ENCODE measurements at regions not wholly inside any gene's neighbourhood (a gene's known extent, or its start where the extent isn't known, plus 50 kb on each side); places are given as distances from the start of the nearest gene placed in this dataset.

- Mint-ChIP-seq H3K36me3 (ENCODE audit: low read depth, unreplicated experiment) (peaks cover 3% of the 10 kb centered on the region), H3K27ac (ENCODE audit: unreplicated experiment) (no peak overlapping the region), H3K4me1 (ENCODE audit: low read depth, unreplicated experiment) (no peaks in the 10 kb centered on the region), H3K9me3 (ENCODE audit: unreplicated experiment) (peaks cover 24% of the 10 kb centered on the region), H3K4me3 (ENCODE audit: unreplicated experiment) (no peak overlapping the region), H3K27me3 (ENCODE audit: low read depth, unreplicated experiment) (no peaks in the 10 kb centered on the region)
- H3K36me3 ChIP-seq (ENCODE audit: insufficient read depth, low read length) = no peaks in the 10 kb centered on the region
- H3K4me3 ChIP-seq (ENCODE audit: insufficient read depth, low read depth, low read length) = no peak overlapping the region
- TF ChIP-seq EZH2 (IDR thresholded peaks at IDR 0.05; ENCODE audit: insufficient read depth, low read length) (no peak), CTCF (IDR thresholded peaks at IDR 0.05; ENCODE audit: insufficient read depth, low read depth, low read length) (no peak)
- DNase-seq (ENCODE audit: low read depth) (peak; percentile 66), FAIRE-seq (peak; percentile 93)
- H3K4me1 ChIP-seq (ENCODE audit: insufficient read depth, low read length) = no peaks in the 10 kb centered on the region
- no peak overlapping the region for H2AFZ ChIP-seq (ENCODE audit: low read depth, low read length)
- H3K9me3 ChIP-seq (ENCODE audit: insufficient read depth, low read depth, low read length) = peaks cover 13% of the 10 kb centered on the region
- H3K79me2 ChIP-seq (ENCODE audit: insufficient read depth, low read length) = no peaks in the 10 kb centered on the region
- H3K4me2 ChIP-seq (ENCODE audit: low read length) = no peak overlapping the region
- H3K27ac ChIP-seq (ENCODE audit: low read depth, low read length) = no peak overlapping the region
- H4K20me1 ChIP-seq (ENCODE audit: insufficient read depth, low read length) = no peaks in the 10 kb centered on the region
- no peaks in the 10 kb centered on the region for H3K27me3 ChIP-seq (ENCODE audit: insufficient read depth, low read length)
- no peak overlapping the region for H3K9ac ChIP-seq (ENCODE audit: low read length)
Measured at GRCh38 chr5:111641533-111642233, 115.3 kb downstream of the NREP start.

GRCh38 chr5:111639912-111640311, 117.1 kb downstream of the NREP start:
- H3K9me3 Mint-ChIP-seq (ENCODE audit: unreplicated experiment) = peaks cover 27% of the 10 kb centered on the region
- no peak overlapping the region for H3K27ac Mint-ChIP-seq (ENCODE audit: unreplicated experiment)
- H3K9me3 ChIP-seq (ENCODE audit: insufficient read depth, low read depth, low read length) = peaks cover 13% of the 10 kb centered on the region
- peaks cover 3% of the 10 kb centered on the region for H3K36me3 Mint-ChIP-seq (ENCODE audit: low read depth, unreplicated experiment)
- FAIRE-seq = no peak
- no peaks in the 10 kb centered on the region for H4K20me1 ChIP-seq (ENCODE audit: insufficient read depth, low read length)
- TF ChIP-seq CTCF (IDR thresholded peaks at IDR 0.05; ENCODE audit: insufficient read depth, low read depth, low read length) (no peak), EZH2 (IDR thresholded peaks at IDR 0.05; ENCODE audit: insufficient read depth, low read length) (no peak)
- no peak overlapping the region for H3K27ac ChIP-seq (ENCODE audit: low read depth, low read length)
- no peaks in the 10 kb centered on the region for H3K79me2 ChIP-seq (ENCODE audit: insufficient read depth, low read length)
- H3K27me3 Mint-ChIP-seq (ENCODE audit: low read depth, unreplicated experiment) = no peaks in the 10 kb centered on the region
- no peak for DNase-seq (ENCODE audit: low read depth)
- no peaks in the 10 kb centered on the region for H3K36me3 ChIP-seq (ENCODE audit: insufficient read depth, low read length)
- no peak overlapping the region for H3K4me3 Mint-ChIP-seq (ENCODE audit: unreplicated experiment)
- no peaks in the 10 kb centered on the region for H3K4me1 Mint-ChIP-seq (ENCODE audit: low read depth, unreplicated experiment)
- H3K4me3 ChIP-seq (ENCODE audit: insufficient read depth, low read depth, low read length) = no peak overlapping the region
- H3K27me3 ChIP-seq (ENCODE audit: insufficient read depth, low read length) = no peaks in the 10 kb centered on the region
- H3K9ac ChIP-seq (ENCODE audit: low read length) = no peak overlapping the region
- no peaks in the 10 kb centered on the region for H3K4me1 ChIP-seq (ENCODE audit: insufficient read depth, low read length)
- no peak overlapping the region for H3K4me2 ChIP-seq (ENCODE audit: low read length)
- H2AFZ ChIP-seq (ENCODE audit: low read depth, low read length) = no peak overlapping the region

GRCh38 chr5:111636736-111637135, 120.3 kb downstream of the NREP start:
- H3K27me3 Mint-ChIP-seq (ENCODE audit: low read depth, unreplicated experiment) = no peaks in the 10 kb centered on the region
- no peak overlapping the region for H2AFZ ChIP-seq (ENCODE audit: low read depth, low read length)
- no peak for DNase-seq (ENCODE audit: low read depth)

More at GRCh38 chr5:111636736-111637135, 120.3 kb downstream of the NREP start:
- no peak for FAIRE-seq
- Histone ChIP-seq H3K9me3 (ENCODE audit: insufficient read depth, low read depth, low read length) (peaks cover 13% of the 10 kb centered on the region), H3K4me2 (ENCODE audit: low read length) (no peak overlapping the region), H3K36me3 (ENCODE audit: insufficient read depth, low read length) (no peaks in the 10 kb centered on the region), H3K27me3 (ENCODE audit: insufficient read depth, low read length) (no peaks in the 10 kb centered on the region), H3K4me3 (ENCODE audit: insufficient read depth, low read depth, low read length) (no peak overlapping the region), H3K9ac (ENCODE audit: low read length) (no peak overlapping the region), H4K20me1 (ENCODE audit: insufficient read depth, low read length) (no peaks in the 10 kb centered on the region), H3K79me2 (ENCODE audit: insufficient read depth, low read length) (no peaks in the 10 kb centered on the region), H3K27ac (ENCODE audit: low read depth, low read length) (no peak overlapping the region), H3K4me1 (ENCODE audit: insufficient read depth, low read length) (no peaks in the 10 kb centered on the region)
- Mint-ChIP-seq H3K4me3 (ENCODE audit: unreplicated experiment) (no peak overlapping the region), H3K36me3 (ENCODE audit: low read depth, unreplicated experiment) (peaks cover 3% of the 10 kb centered on the region), H3K27ac (ENCODE audit: unreplicated experiment) (no peak overlapping the region), H3K4me1 (ENCODE audit: low read depth, unreplicated experiment) (no peaks in the 10 kb centered on the region), H3K9me3 (ENCODE audit: unreplicated experiment) (peaks cover 27% of the 10 kb centered on the region)
- TF ChIP-seq CTCF (IDR thresholded peaks at IDR 0.05; ENCODE audit: insufficient read depth, low read depth, low read length) (no peak), EZH2 (IDR thresholded peaks at IDR 0.05; ENCODE audit: insufficient read depth, low read length) (no peak)
